H1 (cell line): ENCODE measurements at regions not wholly inside any gene's neighbourhood (a gene's known extent, or its start where the extent isn't known, plus 50 kb on each side); places are given as distances from the start of the nearest gene placed in this dataset.

ENCODE experiments used
- CTCF ChIA-PET: fragments of 300-600 bp; sonication (Branson Sonifier 250); formaldehyde crosslinking; loops from one replicate; lab custom pipeline; 2021; ENCODE audit not compliant: partially characterized antibody; lab: Charles Lee
- POLR2A ChIA-PET: fragments of 300-600 bp; sonication (Branson Sonifier 250); formaldehyde crosslinking; loops from one replicate; lab custom pipeline; 2021; ENCODE audit warnings: inconsistent platforms; ENCODE audit not compliant: partially characterized antibody; lab: Charles Lee
- DNase-seq, 2 experiments: peaks; one replicate each; pipeline versions ENCODE4 v3.0.0 to v3.0.0-alpha.2; 2010 to 2022; ENCODE audit warnings: low spot score in 2 of 2, low read depth in 1 of 2, mixed read lengths in 1 of 2
- FAIRE-seq: peaks from 2 replicates; lab custom pipeline; 2011; peaks lifted over from hg19 to GRCh38; lab: Jason Lieb, UNC
- H2AFZ ChIP-seq: 2 replicates; pipeline ENCODE4 v1.8.1; 2012; ENCODE audit warnings: low read length, inconsistent platforms
- H2AK5ac ChIP-seq: 2 replicates; pipeline ENCODE4 v1.6.1; 2013; ENCODE audit warnings: low read depth, low read length
- H2BK120ac ChIP-seq: replicated peaks from 2 replicates; pipeline ENCODE3; 2013; ENCODE audit warnings: low read depth, low read length, inconsistent platforms
- H2BK12ac ChIP-seq: 2 replicates; pipeline ENCODE4 v1.6.1; 2013; ENCODE audit warnings: low read depth, low read length
- H2BK15ac ChIP-seq: 2 replicates; pipeline ENCODE4 v1.6.1; 2013; ENCODE audit warnings: low read length
- H2BK20ac ChIP-seq: 2 replicates; pipeline ENCODE4 v1.6.1; 2013; ENCODE audit warnings: low read length
- H2BK5ac ChIP-seq: 2 replicates; pipeline ENCODE4 v1.6.1; 2013; ENCODE audit warnings: low read depth, low read length
- H3K14ac ChIP-seq: 2 replicates; pipeline ENCODE4 v1.6.1; 2013; ENCODE audit warnings: inconsistent platforms; ENCODE audit not compliant: insufficient read length
- H3K18ac ChIP-seq: 2 replicates; pipeline ENCODE4 v1.6.1; 2013; ENCODE audit warnings: low read length; ENCODE audit errors: extremely low read depth
- H3K23ac ChIP-seq: 2 replicates; pipeline ENCODE4 v1.6.1; 2013; ENCODE audit warnings: inconsistent platforms; ENCODE audit not compliant: insufficient read length
- H3K23me2 ChIP-seq: 2 replicates; pipeline ENCODE4 v1.6.1; 2013; ENCODE audit warnings: low read depth, low read length
- H3K27ac ChIP-seq: 2 replicates; pipeline ENCODE4 v1.6.1; 2011; ENCODE audit warnings: low read depth, low read length, inconsistent platforms
- H3K27me3 ChIP-seq, 4 experiments: replicated peaks in 1 of 4; 1 replicate in 1 of 4; 2 replicates in 3 of 4; pipeline versions ENCODE4 v1.6.1 to v1.8.1; 2011 to 2013; ENCODE audit warnings: low read length in 3 of 4, mild to moderate bottlenecking in 3 of 4, inconsistent platforms in 2 of 4, mixed read lengths in 2 of 4, moderate library complexity in 1 of 4; ENCODE audit not compliant: control insufficient read depth in 3 of 4, insufficient read depth in 3 of 4; ENCODE audit errors: extremely low read depth in 1 of 4
- H3K36me3 ChIP-seq, 4 experiments: 2 replicates each; pipeline versions ENCODE4 v1.6.1 to v1.8.1; 2011 to 2013; ENCODE audit warnings: mild to moderate bottlenecking in 4 of 4, low read length in 3 of 4, moderate library complexity in 2 of 4, control low read depth in 1 of 4, inconsistent platforms in 1 of 4; ENCODE audit not compliant: insufficient read depth in 4 of 4, control insufficient read depth in 2 of 4
- H3K4ac ChIP-seq: replicated peaks from 2 replicates; pipeline ENCODE3; 2013; ENCODE audit warnings: low read length, low read depth, mixed read lengths, inconsistent platforms; ENCODE audit not compliant: insufficient read length
- H3K4me1 ChIP-seq, 4 experiments: replicated peaks in 1 of 4; 1 replicate in 1 of 4; 2 replicates in 3 of 4; pipeline versions ENCODE4 v1.6.1 to v1.8.1; 2011 to 2013; ENCODE audit warnings: low read length in 3 of 4, inconsistent platforms in 2 of 4, mixed read lengths in 1 of 4; ENCODE audit not compliant: insufficient read depth in 4 of 4, control insufficient read depth in 3 of 4
- H3K4me2 ChIP-seq, 2 experiments: 2 replicates each; pipeline versions ENCODE4 v1.6.1 to v1.8.1; 2011 to 2013; ENCODE audit warnings: low read depth in 2 of 2, low read length in 2 of 2, control low read depth in 1 of 2, inconsistent platforms in 1 of 2, mild to moderate bottlenecking in 1 of 2; ENCODE audit not compliant: insufficient read depth in 1 of 2
- H3K4me3 ChIP-seq, 4 experiments: fragments of 200-600, 300-600 bp in 1 of 4; sonication (generic), shearing (Covaris generic), sonication (Bioruptor Twin) in 1 of 4; 2 replicates each; pipeline versions ENCODE4 v1.5.1 to v1.8.1; 2011 to 2016; ENCODE audit warnings: low read length in 4 of 4, low read depth in 3 of 4, control low read depth in 2 of 4, inconsistent platforms in 2 of 4, mild to moderate bottlenecking in 2 of 4, mixed read lengths in 1 of 4, moderate library complexity in 1 of 4; ENCODE audit not compliant: insufficient read depth in 2 of 4; ENCODE audit errors: extremely low read depth in 1 of 4
- H3K56ac ChIP-seq: replicated peaks from 2 replicates; pipeline ENCODE3; 2013; ENCODE audit warnings: low read depth, mild to moderate bottlenecking, mixed read lengths, low read length, inconsistent platforms; ENCODE audit not compliant: insufficient read length
- H3K79me1 ChIP-seq: 2 replicates; pipeline ENCODE4 v1.6.1; 2013; ENCODE audit warnings: low read depth, low read length, control low read depth
- H3K79me2 ChIP-seq, 2 experiments: 2 replicates each; pipeline versions ENCODE4 v1.6.1 to v1.8.1; 2012 to 2013; ENCODE audit warnings: low read length in 2 of 2, mild to moderate bottlenecking in 2 of 2, inconsistent platforms in 1 of 2; ENCODE audit not compliant: insufficient read depth in 2 of 2, control insufficient read depth in 1 of 2
- H3K9ac ChIP-seq, 4 experiments: replicated peaks in 1 of 4; 1 replicate in 1 of 4; 2 replicates in 3 of 4; pipeline versions ENCODE4 v1.6.1 to v1.8.1; 2011 to 2013; ENCODE audit warnings: low read depth in 3 of 4, low read length in 3 of 4, control low read depth in 2 of 4, mild to moderate bottlenecking in 2 of 4, moderate library complexity in 2 of 4, inconsistent platforms in 1 of 4; ENCODE audit errors: extremely low read depth in 1 of 4
- H3K9me3 ChIP-seq, 2 experiments: 2 replicates each; pipeline versions ENCODE4 v1.6.1 to v1.8.1; 2012 to 2013; ENCODE audit warnings: mild to moderate bottlenecking in 2 of 2, moderate library complexity in 2 of 2, control low read depth in 1 of 2, inconsistent platforms in 1 of 2, low read depth in 1 of 2, low read length in 1 of 2, mixed read lengths in 1 of 2; ENCODE audit not compliant: insufficient read depth in 2 of 2
- H4K20me1 ChIP-seq, 2 experiments: replicated peaks in 1 of 2; 2 replicates each; pipeline versions ENCODE3 to v1.8.1; 2011 to 2013; ENCODE audit warnings: inconsistent platforms in 2 of 2, low read length in 2 of 2, mild to moderate bottlenecking in 1 of 2; ENCODE audit not compliant: insufficient read depth in 2 of 2, control insufficient read depth in 1 of 2
- H4K5ac ChIP-seq: 2 replicates; pipeline ENCODE4 v1.6.1; 2013; ENCODE audit warnings: low read length, low read depth, mixed read lengths, inconsistent platforms; ENCODE audit not compliant: insufficient read length
- H4K8ac ChIP-seq: 2 replicates; pipeline ENCODE4 v1.8.0; 2013; ENCODE audit warnings: mild to moderate bottlenecking, moderate library complexity, low read length, inconsistent platforms; ENCODE audit not compliant: insufficient read depth; ENCODE audit errors: extremely low read depth
- H4K91ac ChIP-seq: replicated peaks from 2 replicates; pipeline ENCODE3; 2013; ENCODE audit warnings: low read length, mixed read lengths, inconsistent platforms; ENCODE audit not compliant: insufficient read length
- KDM4A ChIP-seq: IDR thresholded peaks from one replicate; pipeline ENCODE4 v1.7.1; 2012; ENCODE audit warnings: low read depth, mild to moderate bottlenecking, moderate library complexity, low read length, inconsistent platforms; ENCODE audit not compliant: severe bottlenecking
- NRF1 ChIP-seq: IDR thresholded peaks from 2 replicates; pipeline ENCODE4 v1.6.1; 2011; ENCODE audit warnings: mild to moderate bottlenecking, low read depth, low read length, improper control_type of control experiment
- RBBP5 ChIP-seq: IDR thresholded peaks from 2 replicates; pipeline ENCODE4 v1.7.1; 2012; ENCODE audit warnings: low read depth, mild to moderate bottlenecking, inconsistent platforms, low read length, moderate library complexity, borderline replicate concordance
- SP4 ChIP-seq: IDR thresholded peaks from 2 replicates; pipeline ENCODE4 v1.6.1; 2012; ENCODE audit warnings: low read length, inconsistent platforms
- TAF7 ChIP-seq: optimal IDR thresholded peaks from 2 replicates; pipeline ENCODE3; 2011; ENCODE audit warnings: low read depth, mild to moderate bottlenecking, inconsistent platforms, low read length, moderate library complexity, borderline replicate concordance
- WGBS, 2 experiments: shearing (Covaris generic) in 1 of 2; methylation state at CpG; one replicate each; pipeline versions ENCODE4 v1.1.6 to v1.1.7; 2013 to 2015; ENCODE audit warnings: low lambda C conversion rate in 2 of 2, mixed read lengths in 2 of 2, inconsistent platforms in 1 of 2, low coverage in 1 of 2, missing lambda C conversion rate in 1 of 2; ENCODE audit not compliant: insufficient replicate concordance in 2 of 2, insufficient coverage in 1 of 2, insufficient read length in 1 of 2; ENCODE audit errors: extremely low coverage in 1 of 2, missing lambda C conversion rate in 1 of 2; 5-methylcytosine and 5-hydroxymethylcytosine counted together

GRCh38 chr11:23732026-23732425 is 764.8 kb upstream of the LUZP2 start:
- Histone ChIP-seq H2AK5ac (no peak overlapping the region), H3K9me3 (no peaks in the 10 kb centered on the region; a peak in 1 of 4 replicates), H2BK5ac (no peak overlapping the region), H4K8ac (no peak overlapping the region), H3K18ac (no peak overlapping the region), H3K14ac (no peak overlapping the region), H3K79me1 (no peaks in the 10 kb centered on the region), H4K20me1 (no peaks in the 10 kb centered on the region), H4K91ac (no peak overlapping the region), H3K4me3 (no peak overlapping the region), H3K27ac (no peak overlapping the region), H2BK20ac (no peak overlapping the region), H3K4me1 (0 out of 7 replicates have a peak, but pooled peaks cover 0 to 2% (median 0%) of the 10 kb centered on the region in 4 experiments), H3K56ac (no peak overlapping the region), H3K4me2 (no peak overlapping the region), H3K27me3 (no peaks in the 10 kb centered on the region), H3K9ac (no peak overlapping the region), H3K79me2 (no peaks in the 10 kb centered on the region), H4K5ac (no peak overlapping the region), H3K23me2 (no peaks in the 10 kb centered on the region), H2BK120ac (no peak overlapping the region), H3K36me3 (no peaks in the 10 kb centered on the region), H3K23ac (no peak overlapping the region), H3K4ac (no peak overlapping the region), H2BK15ac (no peak overlapping the region), H2BK12ac (no peak overlapping the region), H2AFZ (peak overlapping the region; percentile 62; the same call in 1 of the 2 replicates)
- 89% methylated on average over 7 of the region's 7 CpGs; no CpG with 5 or more reads in 1 of the 2 experiments for WGBS, 2 experiments
- no peak for TF ChIP-seq TAF7
- no peak for TF ChIP-seq SP4
- no peak for TF ChIP-seq RBBP5
- TF ChIP-seq NRF1: no peak
- TF ChIP-seq KDM4A: no peak
- POLR2A ChIA-PET: no interaction called here
- CTCF ChIA-PET: no interaction called here
- FAIRE-seq (no peak), DNase-seq (no peak)
